ENCODE measurements at regions not wholly inside any gene's neighbourhood (a gene's known extent, or its start where the extent isn't known, plus 50 kb on each side); places are given as distances from the start of the nearest gene placed in this dataset.

DNA sequence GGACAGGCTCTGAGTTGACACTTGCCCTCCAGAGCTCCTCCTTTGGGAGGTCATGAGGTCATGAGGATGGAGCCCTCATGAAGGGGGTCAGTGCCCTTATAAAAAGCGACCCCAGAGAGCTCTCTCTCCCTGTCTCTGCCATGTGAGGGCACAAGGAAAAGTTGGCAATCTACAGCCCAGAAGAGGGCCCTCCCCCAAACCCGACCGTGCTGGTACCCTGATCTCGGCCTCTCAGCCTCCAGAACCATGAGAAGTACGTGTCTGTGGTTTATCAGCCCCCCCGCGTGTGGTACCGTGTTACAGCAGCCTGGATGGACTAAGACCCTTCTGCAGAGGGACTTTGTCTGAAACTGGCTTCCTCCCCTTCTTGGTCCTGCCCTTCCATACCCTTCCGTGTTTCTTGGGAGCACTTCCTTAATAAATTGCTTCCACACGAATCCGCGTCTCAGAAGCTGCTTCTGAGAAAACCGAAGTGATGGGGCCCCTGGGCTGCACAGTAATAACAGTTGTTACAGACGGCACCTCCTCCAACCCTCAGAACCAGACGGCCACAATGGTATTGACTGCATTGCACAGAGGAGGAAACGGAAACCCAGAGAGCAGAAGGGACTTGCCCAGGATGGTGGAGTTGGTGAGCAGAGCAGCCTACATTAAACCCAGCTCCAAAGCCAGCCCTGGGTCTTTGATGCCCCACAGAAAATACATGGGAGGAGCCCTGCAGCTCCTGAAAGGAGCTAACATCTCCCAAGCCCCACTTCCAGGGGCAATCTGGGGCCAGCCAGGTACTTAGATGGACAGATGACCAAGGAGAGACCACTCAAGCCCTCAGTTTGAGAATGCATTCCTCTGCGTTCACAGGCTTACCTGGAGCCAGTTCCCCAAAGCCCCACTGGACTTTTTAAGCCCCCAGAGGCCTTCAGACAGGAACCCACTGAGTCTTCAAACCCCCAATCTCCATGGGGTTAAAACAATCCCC, 242.7 kb downstream of the BCOR start:
- TF ChIP-seq, protein P1, sequence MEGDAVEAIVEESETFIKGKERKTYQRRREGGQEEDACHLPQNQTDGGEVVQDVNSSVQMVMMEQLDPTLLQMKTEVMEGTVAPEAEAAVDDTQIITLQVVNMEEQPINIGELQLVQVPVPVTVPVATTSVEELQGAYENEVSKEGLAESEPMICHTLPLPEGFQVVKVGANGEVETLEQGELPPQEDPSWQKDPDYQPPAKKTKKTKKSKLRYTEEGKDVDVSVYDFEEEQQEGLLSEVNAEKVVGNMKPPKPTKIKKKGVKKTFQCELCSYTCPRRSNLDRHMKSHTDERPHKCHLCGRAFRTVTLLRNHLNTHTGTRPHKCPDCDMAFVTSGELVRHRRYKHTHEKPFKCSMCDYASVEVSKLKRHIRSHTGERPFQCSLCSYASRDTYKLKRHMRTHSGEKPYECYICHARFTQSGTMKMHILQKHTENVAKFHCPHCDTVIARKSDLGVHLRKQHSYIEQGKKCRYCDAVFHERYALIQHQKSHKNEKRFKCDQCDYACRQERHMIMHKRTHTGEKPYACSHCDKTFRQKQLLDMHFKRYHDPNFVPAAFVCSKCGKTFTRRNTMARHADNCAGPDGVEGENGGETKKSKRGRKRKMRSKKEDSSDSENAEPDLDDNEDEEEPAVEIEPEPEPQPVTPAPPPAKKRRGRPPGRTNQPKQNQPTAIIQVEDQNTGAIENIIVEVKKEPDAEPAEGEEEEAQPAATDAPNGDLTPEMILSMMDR (IDR thresholded peaks at IDR 0.05), result no peak
- no peak for TF ChIP-seq POLR2A (IDR thresholded peaks at IDR 0.05)

Measured in body of pancreas (tissue), 4 donors.